T-helper 9 cell (primary cell): ENCODE measurements at regions not wholly inside any gene's neighbourhood (a gene's known extent, or its start where the extent isn't known, plus 50 kb on each side); places are given as distances from the start of the nearest gene placed in this dataset.
A peak's percentile ranks its signal among the peaks of the same experiment; 100 is the strongest.
"Not testable (repeated sequence)": the region's sequence is repeated elsewhere in the genome, so short reads cannot be mapped to it uniquely, and the experiment has no call there.

Source experiments
- DNase-seq: peaks from one replicate; pipeline ENCODE4 v3.0.0-alpha.2; 2020

DNA sequence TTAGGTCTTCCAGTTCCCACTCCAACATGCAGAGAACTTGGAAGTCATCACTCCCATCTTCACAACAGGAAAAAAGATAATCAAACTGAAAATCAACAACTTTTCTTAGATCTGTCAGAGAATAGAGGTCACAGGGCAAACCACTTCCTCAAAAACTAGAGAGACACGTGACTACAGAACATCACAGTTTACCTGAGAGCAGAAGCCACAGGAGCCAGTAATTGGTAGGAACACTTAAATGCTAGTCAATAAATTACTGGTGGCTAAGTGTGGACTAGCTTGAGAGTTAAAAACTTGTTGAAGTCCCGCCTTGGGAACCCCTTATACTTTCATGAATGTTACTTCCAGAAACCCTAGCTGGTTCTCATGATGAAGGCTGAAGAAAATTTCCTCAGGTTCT is 81.1 kb downstream of the THSD1 start:
- not testable (repeated sequence) for DNase-seq

DNA sequence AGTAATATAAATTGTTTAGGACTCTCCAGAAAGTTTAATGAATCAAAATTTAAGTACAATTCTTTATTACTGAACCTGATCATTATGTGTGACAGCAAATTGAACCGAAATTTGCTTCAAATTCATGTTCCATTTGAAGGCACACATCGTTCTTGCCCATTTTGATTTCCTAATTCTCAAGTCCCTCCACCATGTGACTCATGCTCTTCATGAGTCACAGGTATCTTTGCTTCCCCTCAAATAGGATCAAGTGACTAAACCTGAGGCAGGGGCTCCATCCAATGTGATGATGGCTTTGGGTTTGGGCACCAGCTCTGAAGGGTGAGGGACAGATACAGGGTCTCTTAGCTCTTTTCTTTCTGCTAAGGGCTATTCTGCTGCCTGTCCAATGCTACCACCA is 86.1 kb downstream of the THSD1 start:
- DNase-seq: no peak

DNA sequence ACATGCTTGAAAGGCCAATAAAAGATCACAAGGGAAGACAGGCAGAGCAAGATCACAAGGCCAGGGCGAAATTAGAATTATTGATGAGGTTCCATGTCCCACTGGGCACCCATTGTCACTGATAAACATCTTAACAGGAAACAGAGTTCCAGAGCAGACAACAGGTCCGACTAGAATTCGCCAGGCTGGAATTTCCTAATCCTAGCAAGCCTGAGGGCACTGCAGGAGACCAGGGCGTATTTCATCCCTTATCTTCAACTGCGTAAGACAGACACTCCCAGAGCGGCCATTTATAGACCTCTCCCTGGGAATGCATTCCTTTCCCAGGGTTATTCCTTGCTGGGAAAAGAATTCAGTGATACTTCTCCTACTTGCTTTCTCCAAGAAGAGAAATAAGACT is 96.1 kb downstream of the THSD1 start:
- DNase-seq: not testable (repeated sequence)

DNA sequence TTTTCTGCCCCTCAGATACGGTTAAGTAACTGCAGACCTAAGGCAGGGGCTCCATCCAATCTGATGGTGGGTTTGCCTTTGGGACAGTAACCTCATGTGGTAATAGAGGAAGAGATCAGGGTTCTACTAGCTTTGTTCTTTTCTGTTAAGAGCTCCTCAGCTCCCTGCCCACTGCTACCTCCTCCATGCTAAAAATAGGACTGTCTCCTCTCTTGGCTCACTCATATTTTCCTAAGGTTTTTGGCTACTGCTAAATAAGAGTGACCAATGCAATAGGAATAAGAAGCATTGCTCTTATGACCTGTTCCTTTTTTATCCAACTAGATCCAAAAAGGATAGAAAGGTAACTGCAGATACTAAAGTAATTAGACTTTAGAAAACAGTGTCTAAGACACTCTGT is 99.6 kb downstream of the THSD1 start:
- not testable (repeated sequence) for DNase-seq

DNA sequence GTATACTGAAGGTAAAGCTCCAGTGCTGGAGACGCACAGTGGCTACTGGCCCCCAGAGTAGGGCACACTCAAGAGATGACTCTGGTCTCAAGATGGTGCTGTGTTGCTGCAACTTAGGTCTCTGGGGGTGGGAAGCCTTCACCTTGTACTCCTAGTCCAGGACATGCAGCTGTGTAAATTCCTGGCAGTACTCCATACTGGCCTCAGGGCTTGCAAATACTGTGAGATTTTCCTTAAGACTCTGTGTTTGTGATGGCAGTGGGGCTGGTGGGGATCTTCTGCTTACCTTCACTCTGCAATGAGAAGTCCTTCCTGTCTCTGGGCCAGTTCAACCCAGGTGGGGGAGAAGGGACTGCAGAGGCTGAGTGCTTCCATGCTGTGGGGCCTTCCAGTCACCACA is 102.9 kb downstream of the THSD1 start:
- not testable (repeated sequence) for DNase-seq

DNA sequence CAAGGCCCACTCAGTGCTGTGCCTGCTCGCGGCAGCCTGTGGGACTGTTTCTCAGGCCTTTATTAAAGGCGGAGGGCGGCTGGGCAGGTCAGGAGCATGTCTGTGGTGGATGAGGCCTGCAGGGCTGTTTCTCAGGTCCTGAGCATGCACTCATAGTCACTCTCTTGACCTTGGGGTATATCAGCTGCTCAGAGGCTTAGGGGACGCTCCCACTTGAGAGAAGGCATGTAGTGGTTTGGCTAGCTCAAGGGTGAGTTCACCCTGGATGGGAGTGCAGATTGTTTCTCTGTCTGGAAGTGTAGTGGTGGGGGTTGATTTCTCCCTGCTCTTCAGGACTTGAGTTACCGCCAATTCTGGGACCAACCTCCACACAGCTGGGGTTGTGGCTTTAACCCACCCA is 103.3 kb downstream of the THSD1 start:
- DNase-seq: not testable (repeated sequence)

DNA sequence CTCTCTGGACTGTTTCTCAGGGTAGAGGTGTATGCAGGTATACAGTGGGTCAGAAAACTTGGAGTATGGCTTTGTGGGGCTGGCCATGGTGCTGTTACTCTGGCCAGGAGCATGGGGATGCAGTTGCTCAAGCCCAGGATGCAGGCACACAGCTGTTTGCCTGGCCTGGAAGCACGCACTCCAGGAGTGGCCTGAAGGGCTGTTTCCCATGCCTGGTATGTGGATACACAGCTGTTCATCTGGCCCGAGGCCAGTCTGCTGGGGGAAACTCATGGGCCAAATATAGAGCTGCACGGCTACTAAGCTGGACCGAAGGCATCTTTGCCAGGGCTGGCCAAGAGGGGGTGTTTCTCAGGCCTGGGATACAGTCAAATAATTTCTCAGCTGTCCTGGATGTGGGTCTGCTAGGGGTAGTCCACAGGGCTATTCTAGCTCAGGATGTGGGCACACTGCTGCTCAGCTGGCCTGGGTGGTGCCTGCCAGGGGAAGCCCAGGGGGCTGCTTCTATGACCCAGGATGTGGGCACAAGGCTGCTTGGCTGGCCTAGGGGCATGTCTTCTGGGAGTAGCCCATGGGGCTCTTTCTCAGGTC is 104.1 kb downstream of the THSD1 start:
- not testable (repeated sequence) for DNase-seq

DNA sequence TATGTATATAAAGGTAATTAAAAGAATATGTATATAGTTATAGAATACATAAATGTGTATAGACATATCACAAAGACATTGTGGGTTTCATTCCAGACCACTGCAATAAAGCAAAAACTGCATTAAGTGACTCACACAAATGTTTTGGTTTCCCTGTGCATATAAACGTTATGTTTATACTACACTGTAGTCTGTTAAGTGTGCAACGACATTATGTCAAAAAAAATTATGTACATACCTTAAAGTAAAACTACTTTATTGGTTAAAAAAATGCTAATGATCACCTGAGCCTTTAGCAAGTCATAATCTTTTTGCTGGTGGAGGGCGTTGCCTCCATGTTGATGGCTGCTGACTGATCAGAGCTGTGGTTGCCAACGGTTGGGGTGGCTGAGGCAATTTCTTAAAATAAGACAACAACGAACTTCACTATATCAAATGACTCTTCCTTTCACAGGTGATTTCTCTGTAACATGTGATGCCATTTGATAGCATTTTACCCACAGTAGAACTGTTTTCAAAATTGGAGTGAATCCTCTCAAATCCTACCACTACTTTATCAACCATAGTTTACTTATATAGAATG is 107.8 kb downstream of the THSD1 start:
- DNase-seq: not testable (repeated sequence)

DNA sequence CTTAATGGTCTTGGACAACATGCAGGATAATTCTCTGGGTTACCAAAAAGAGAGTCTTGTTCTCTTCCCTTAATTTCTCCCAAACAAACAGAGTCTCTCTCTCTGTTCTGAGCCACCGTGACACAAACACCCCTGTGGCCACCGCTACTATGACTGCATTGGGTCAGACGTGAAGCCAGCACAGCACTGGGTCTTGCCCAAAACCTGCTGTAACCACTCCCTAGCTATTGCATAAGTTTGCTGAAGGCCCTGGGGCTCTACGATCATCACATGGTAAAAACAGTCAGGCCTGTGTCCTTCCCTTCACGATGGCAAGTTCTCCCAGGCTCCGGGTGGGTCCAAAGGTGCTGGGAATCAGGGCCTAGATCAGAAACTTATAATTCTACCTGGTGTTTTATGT is 117.1 kb downstream of the THSD1 start:
- not testable (repeated sequence) for DNase-seq

DNA sequence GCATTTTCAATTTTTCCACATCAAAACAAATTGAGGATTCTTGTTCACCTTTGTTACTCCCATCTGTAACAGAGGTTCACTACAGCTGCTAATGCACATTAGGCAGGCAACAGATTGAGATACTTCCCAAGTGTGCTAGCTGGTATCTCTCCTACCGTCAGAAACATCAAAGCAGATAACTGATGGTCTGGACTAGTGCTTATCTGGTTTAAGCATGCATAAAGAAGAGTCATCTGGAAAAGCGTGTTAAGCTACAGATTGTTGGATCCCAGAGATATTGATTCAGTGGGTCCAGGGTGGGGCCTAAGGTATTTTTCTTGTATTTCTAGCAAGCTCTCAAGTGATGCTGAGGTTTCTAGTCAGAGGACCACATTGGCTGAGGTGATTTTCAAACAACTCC is 122.0 kb upstream of the NEK3 start:
- not testable (repeated sequence) for DNase-seq

DNA sequence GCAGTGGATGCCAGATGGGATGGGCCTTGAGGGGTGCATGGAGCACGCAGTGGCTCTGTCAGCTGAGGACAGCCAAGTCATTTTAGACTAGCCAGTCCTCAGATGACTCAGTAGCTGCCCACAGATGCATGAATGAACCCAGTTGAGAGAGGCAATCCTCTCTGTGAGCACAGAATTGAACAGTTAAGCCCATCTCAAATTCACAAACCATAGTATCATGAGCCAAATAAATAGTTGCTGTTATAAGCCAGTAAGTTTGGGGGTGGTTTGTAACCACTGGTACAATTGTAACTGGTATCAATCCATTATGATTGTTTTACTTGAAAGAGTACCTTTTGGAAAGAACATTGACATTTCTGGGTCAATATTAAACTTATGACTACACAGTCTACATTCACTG is 120.0 kb upstream of the NEK3 start:
- not testable (repeated sequence) for DNase-seq

DNA sequence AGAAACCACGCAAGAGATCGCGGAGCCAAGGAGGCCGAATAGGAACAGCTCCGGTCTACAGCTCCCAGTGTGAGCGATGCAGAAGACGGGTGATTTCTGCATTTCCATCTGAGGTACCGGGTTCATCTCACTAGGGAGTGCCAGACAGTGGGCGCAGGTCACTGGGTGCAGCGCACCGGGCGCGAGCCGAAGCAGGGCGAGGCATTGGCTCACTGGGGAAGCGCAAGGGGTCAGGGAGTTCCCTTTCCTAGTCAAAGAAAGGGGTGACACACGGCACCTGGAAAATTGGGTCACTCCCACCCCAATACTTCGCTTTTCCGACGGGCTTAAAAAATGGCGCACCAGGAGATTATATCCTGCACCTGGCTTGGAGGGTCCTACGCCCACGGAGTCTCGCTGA is 94.9 kb upstream of the NEK3 start:
- DNase-seq: not testable (repeated sequence)

DNA sequence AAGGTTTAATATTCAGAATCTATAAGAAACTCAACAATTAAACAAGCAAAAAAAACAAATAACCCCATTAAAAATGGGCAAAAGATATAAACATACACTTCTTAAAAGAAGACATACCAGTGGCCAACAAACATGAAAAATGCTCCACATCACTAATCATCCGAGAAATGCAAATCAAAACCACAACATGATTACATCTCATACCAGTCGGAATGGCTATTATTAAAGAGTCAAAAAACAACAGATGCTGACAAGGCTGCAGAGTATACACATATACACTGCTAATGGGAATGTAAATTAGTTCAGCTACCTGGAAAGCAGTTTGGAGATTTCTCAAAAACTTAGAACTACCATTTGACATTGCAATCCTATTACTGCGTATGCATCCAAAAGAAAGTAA is 81.4 kb upstream of the NEK3 start:
- not testable (repeated sequence) for DNase-seq

DNA sequence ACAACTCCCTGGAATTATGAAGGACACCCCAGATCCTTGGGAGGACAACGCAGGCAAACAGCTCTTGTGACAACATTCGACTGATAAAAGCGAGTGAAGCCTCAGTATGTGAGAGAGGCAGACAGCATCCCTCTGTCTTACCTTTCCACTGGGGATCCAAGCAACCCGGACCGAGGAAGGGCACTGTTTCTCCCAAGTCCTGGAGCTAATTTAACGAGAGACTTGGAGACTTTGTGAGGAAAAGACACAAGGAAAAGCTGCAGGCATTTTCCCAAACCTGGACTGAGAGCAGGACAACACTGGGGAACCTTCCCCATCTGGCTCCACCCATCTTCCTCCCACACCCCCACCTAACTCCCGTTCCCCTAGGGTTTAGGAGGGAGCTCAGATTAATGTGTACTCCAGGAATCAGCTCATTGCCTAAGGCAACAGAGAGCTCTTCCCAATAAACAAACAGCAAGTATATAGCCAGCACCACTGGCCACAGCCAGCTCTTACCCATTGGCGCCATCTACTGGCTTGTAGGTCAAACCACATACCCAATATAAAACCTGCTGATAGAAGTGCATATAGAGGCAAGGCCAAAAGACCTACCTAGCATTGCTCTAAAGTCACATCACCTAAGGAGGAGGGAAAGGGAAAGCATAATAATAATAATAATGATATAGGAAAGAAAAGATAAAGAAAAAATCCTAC is 76.7 kb upstream of the NEK3 start:
- peak; percentile 12 for DNase-seq

DNA sequence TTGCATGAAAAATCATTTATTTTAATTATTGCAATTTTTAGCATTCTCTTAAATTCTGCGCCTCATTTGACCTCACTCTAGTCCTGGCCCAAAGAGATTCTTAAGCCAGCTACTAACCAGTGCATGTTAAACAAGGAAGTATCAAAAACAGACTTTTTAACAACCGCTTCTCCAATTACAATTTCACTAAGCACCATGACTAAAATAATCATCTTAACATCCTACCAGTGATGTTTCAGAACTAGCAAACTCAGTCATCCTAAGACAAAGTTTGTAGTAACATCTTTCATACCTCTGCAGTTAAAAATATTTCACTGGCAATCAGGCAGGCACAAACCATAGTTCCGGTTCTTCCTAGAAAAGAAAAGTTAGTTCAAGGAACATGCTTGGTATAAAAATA is 75.5 kb upstream of the NEK3 start:
- DNase-seq: not testable (repeated sequence)

DNA sequence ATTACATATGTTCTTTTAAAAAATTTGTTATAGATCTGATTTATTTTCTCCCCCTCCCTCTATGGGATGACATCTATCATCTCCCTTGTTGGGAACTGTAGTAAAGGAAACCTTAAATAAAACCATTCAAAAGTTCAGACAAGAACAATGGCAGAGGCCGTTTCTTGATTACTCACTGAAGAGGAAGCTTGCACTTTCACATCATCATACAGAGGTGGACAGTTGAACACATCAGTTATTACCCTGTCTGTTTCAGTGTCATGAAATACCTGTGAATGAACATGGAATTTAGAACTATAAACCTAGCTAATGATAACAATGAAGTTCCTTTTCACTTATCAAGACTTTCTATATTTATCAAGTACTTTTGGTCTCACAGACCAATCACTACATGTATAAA is 63.7 kb upstream of the NEK3 start:
- DNase-seq: not testable (repeated sequence)

DNA sequence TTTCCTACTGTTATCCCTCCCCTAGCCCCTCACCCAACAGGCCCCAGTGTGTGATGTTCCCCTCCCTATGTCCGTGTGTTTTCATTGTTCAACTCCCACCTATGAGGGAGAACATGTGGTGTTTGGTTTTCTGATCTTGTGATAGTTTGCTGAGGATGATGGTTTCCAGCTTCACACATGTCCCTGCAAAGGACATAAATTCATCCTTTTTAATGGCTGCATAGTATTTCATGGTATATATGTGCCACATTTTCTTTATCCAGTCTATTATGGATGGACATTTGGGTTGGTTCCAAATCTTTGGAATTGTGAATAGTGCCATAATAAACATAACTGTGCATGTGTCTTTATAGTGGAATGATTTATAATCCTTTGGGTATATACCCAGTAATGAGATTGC is 54.5 kb upstream of the NEK3 start:
- DNase-seq: not testable (repeated sequence)

DNA sequence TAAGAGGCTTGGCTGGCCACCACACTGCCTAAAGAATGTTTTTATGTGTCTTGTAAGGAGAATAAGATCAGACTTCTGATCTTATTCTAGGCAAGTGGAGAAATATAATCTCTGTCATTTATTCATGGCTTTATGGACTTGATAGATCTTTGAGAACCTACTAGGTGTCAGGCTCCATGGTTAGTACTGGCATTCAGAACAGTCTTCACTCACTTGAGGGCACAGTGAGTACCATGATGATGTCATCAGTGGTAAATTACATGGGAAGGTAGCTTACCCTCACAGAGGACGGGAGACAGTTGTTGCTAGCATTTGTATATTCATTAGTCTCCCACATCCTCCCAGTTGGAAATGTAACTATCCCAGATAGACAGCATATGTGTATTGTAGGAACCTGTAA is 53.5 kb upstream of the NEK3 start:
- DNase-seq: not testable (repeated sequence)

DNA sequence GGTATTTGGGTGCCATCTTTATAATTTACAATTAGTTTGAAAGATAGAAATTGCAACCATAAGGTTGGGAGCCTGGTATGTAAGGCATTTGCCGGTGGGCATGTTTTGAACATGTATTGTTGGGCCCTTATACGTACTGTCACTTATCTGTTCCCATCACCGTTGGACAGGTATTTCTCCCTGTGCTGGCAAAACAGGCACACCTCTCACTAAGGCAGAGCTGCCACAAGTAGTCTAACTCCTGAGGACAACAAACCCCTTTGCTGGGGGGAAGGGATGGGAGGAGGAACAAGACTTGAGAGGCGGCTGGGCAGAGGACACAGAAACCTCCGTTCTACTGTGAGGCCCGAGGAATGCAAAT is 52.0 kb upstream of the NEK3 start:
- DNase-seq: not testable (repeated sequence)

DNA sequence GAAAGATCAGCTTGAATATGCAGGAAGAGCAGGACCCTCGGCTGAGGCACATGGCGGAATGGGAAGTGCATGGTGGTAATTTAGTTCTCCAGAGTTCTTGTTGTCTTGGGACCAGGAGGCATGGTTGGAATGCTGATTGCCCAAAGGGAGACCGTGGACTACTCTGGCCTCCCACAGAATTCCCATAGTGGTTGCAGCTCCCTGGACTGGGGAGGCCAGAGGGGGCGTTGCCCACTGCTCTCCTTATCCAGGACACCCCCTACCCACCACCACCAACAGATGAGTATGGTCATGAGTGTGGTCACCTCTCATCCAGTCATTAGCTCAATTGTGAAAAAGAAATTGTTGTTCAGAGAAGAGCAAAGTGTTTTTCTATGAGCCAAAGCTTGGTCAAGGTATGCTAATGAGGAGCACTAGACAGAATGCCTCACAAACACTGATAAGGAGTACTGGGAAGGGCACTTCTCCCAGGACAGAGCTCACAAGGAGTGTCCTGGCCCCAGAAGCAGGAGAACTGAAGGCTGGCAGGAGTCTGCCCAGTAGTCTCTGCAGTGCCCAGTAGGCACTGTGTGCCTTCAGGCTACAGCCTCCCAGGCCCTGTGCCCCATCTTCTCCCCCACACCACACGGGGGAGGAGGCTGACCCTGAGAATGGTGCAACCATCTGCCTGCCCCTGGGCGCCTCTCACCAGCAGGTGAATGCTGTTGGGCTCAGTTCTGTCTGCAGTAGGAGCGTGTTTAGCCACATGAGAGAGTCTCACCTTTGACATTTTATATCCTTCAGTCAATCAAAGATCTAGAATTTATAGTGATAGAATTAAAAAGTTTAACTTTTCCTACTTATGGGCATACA is 51.4 kb upstream of the NEK3 start:
- not testable (repeated sequence) for DNase-seq
